ENCODE measurements at regions not wholly inside any gene's neighbourhood (a gene's known extent, or its start where the extent isn't known, plus 50 kb on each side); places are given as distances from the start of the nearest gene placed in this dataset.

DNA sequence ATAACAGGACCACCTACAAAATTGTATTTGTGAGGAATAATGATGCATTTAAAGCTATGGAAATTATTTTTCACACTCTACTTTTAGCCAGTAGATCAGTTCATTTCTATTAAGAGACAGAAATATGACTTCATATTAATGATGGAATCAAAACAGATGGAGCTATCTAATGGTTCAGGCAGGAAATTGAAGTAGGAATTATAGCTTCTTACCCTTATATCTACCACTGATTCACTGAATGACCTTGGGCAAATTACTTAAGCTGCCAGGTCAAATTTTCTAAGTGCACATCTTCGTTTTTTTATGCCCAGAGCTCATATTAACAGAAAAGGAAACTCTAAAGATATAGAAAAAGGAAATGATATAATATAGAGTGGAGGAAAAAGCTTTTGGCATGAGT, 323.1 kb downstream of the PCDH10 start:
- H3K27ac ChIP-seq (ENCODE audit: low read depth, low read length) = no peak overlapping the region
- no peaks in the 10 kb centered on the region for H3K4me1 Mint-ChIP-seq (ENCODE audit: low read depth, unreplicated experiment)
- no peaks in the 10 kb centered on the region for H3K4me1 ChIP-seq (ENCODE audit: insufficient read depth, low read length)
- no peaks in the 10 kb centered on the region for H3K27me3 Mint-ChIP-seq (ENCODE audit: low read depth, unreplicated experiment)
- H3K9me3 Mint-ChIP-seq (ENCODE audit: unreplicated experiment) = no peaks in the 10 kb centered on the region
- no peaks in the 10 kb centered on the region for H4K20me1 ChIP-seq (ENCODE audit: insufficient read depth, low read length)
- no peak overlapping the region for H3K4me2 ChIP-seq (ENCODE audit: low read length)
- H3K27me3 ChIP-seq (ENCODE audit: insufficient read depth, low read length) = no peaks in the 10 kb centered on the region
- H3K4me3 ChIP-seq (ENCODE audit: insufficient read depth, low read depth, low read length) = no peak overlapping the region
- no peaks in the 10 kb centered on the region for H3K79me2 ChIP-seq (ENCODE audit: insufficient read depth, low read length)
- no peak overlapping the region for H3K9ac ChIP-seq (ENCODE audit: low read length)
- no peak overlapping the region for H3K4me3 Mint-ChIP-seq (ENCODE audit: unreplicated experiment)
- TF ChIP-seq EZH2 (IDR thresholded peaks at IDR 0.05; ENCODE audit: insufficient read depth, low read length) = no peak
- TF ChIP-seq, protein P1, sequence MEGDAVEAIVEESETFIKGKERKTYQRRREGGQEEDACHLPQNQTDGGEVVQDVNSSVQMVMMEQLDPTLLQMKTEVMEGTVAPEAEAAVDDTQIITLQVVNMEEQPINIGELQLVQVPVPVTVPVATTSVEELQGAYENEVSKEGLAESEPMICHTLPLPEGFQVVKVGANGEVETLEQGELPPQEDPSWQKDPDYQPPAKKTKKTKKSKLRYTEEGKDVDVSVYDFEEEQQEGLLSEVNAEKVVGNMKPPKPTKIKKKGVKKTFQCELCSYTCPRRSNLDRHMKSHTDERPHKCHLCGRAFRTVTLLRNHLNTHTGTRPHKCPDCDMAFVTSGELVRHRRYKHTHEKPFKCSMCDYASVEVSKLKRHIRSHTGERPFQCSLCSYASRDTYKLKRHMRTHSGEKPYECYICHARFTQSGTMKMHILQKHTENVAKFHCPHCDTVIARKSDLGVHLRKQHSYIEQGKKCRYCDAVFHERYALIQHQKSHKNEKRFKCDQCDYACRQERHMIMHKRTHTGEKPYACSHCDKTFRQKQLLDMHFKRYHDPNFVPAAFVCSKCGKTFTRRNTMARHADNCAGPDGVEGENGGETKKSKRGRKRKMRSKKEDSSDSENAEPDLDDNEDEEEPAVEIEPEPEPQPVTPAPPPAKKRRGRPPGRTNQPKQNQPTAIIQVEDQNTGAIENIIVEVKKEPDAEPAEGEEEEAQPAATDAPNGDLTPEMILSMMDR (IDR thresholded peaks at IDR 0.05; ENCODE audit: insufficient read depth, low read depth, low read length) = no peak
- H3K9me3 ChIP-seq (ENCODE audit: insufficient read depth, low read depth, low read length) = no peaks in the 10 kb centered on the region
- H3K36me3 Mint-ChIP-seq (ENCODE audit: low read depth, unreplicated experiment) = no peaks in the 10 kb centered on the region
- FAIRE-seq = no peak
- H2AFZ ChIP-seq (ENCODE audit: low read depth, low read length) = no peak overlapping the region
- no peak for DNase-seq (ENCODE audit: low read depth)
- H3K27ac Mint-ChIP-seq (ENCODE audit: unreplicated experiment) = no peak overlapping the region
- no peaks in the 10 kb centered on the region for H3K36me3 ChIP-seq (ENCODE audit: insufficient read depth, low read length)

DNA sequence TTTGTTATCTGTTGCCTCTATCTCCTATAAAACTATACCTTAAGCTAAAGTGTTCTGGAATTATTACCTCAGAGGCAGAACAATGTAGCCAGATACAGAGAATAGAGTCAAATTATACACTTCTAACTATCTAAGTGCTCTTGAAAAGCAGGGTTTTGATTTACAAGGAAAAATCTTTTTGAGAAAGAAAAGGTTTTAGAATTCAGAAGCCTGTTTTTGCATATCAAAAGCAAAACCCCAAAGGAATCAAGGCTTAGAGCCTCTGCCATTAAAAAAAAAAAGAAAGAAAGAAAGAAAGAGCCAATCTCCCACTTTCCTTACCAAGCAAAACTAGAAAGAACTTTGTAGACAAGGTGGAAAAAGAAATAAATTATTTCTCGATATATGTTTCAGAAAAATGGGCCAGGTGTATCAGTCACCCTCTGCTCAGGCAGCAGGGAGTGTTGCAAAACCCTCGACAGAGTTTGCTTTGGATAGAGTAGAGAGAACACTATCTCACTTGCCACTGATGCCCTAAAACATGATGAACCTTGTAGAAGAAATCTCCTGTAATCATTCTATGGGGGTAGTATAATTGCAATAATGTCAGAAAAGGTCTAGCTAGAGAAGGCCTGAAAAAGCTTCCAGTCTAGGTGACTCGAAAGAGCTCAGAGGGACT, 318.3 kb downstream of the PCDH10 start:
- FAIRE-seq (no peak), DNase-seq (ENCODE audit: low read depth) (no peak)
- Histone ChIP-seq H3K4me3 (ENCODE audit: insufficient read depth, low read depth, low read length) (no peak overlapping the region), H3K9me3 (ENCODE audit: insufficient read depth, low read depth, low read length) (no peaks in the 10 kb centered on the region), H2AFZ (ENCODE audit: low read depth, low read length) (no peak overlapping the region), H3K4me1 (ENCODE audit: insufficient read depth, low read length) (no peaks in the 10 kb centered on the region), H3K27me3 (ENCODE audit: insufficient read depth, low read length) (no peaks in the 10 kb centered on the region), H3K27ac (ENCODE audit: low read depth, low read length) (no peak overlapping the region), H3K79me2 (ENCODE audit: insufficient read depth, low read length) (no peaks in the 10 kb centered on the region), H4K20me1 (ENCODE audit: insufficient read depth, low read length) (no peaks in the 10 kb centered on the region), H3K4me2 (ENCODE audit: low read length) (no peak overlapping the region), H3K9ac (ENCODE audit: low read length) (no peak overlapping the region), H3K36me3 (ENCODE audit: insufficient read depth, low read length) (no peaks in the 10 kb centered on the region)
- Mint-ChIP-seq H3K4me1 (ENCODE audit: low read depth, unreplicated experiment) (peaks cover 4% of the 10 kb centered on the region), H3K27ac (ENCODE audit: unreplicated experiment) (no peak overlapping the region), H3K9me3 (ENCODE audit: unreplicated experiment) (no peaks in the 10 kb centered on the region), H3K36me3 (ENCODE audit: low read depth, unreplicated experiment) (no peaks in the 10 kb centered on the region), H3K27me3 (ENCODE audit: low read depth, unreplicated experiment) (no peaks in the 10 kb centered on the region), H3K4me3 (ENCODE audit: unreplicated experiment) (no peak overlapping the region)
- no peak for TF ChIP-seq EZH2 (IDR thresholded peaks at IDR 0.05; ENCODE audit: insufficient read depth, low read length)
- TF ChIP-seq, protein P1 (IDR thresholded peaks at IDR 0.05; ENCODE audit: insufficient read depth, low read depth, low read length) = no peak

DNA sequence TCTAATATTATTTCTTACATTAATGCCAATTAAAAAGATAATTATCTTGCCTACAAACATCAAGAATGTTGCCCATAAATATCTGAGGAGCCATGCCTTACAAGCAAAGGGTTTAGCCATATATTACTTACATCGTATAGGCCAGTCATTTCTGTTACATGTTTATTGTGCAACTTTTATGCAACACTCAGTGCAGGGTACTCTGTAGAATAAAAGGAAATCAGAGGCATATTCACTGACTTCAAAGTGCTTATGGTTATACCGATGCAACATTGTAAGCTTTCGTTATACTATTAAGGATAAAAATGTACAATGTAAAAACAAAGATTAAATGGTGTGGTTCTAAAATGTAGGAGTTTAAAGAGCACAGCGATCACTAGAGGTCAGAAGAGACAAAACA, 315.9 kb downstream of the PCDH10 start:
- Histone ChIP-seq H2AFZ (ENCODE audit: low read depth, low read length) (no peak overlapping the region), H3K36me3 (ENCODE audit: insufficient read depth, low read length) (no peaks in the 10 kb centered on the region), H3K9me3 (ENCODE audit: insufficient read depth, low read depth, low read length) (no peaks in the 10 kb centered on the region), H3K27me3 (ENCODE audit: insufficient read depth, low read length) (no peaks in the 10 kb centered on the region), H3K27ac (ENCODE audit: low read depth, low read length) (no peak overlapping the region), H3K79me2 (ENCODE audit: insufficient read depth, low read length) (no peaks in the 10 kb centered on the region), H3K9ac (ENCODE audit: low read length) (no peak overlapping the region), H3K4me3 (ENCODE audit: insufficient read depth, low read depth, low read length) (no peak overlapping the region), H3K4me2 (ENCODE audit: low read length) (no peak overlapping the region), H3K4me1 (ENCODE audit: insufficient read depth, low read length) (no peaks in the 10 kb centered on the region), H4K20me1 (ENCODE audit: insufficient read depth, low read length) (no peaks in the 10 kb centered on the region)
- Mint-ChIP-seq H3K36me3 (ENCODE audit: low read depth, unreplicated experiment) (no peaks in the 10 kb centered on the region), H3K4me1 (ENCODE audit: low read depth, unreplicated experiment) (peaks cover 4% of the 10 kb centered on the region), H3K9me3 (ENCODE audit: unreplicated experiment) (no peaks in the 10 kb centered on the region), H3K27me3 (ENCODE audit: low read depth, unreplicated experiment) (no peaks in the 10 kb centered on the region), H3K4me3 (ENCODE audit: unreplicated experiment) (no peak overlapping the region), H3K27ac (ENCODE audit: unreplicated experiment) (no peak overlapping the region)
- TF ChIP-seq EZH2 (IDR thresholded peaks at IDR 0.05; ENCODE audit: insufficient read depth, low read length) = no peak
- TF ChIP-seq, protein P1 (IDR thresholded peaks at IDR 0.05; ENCODE audit: insufficient read depth, low read depth, low read length) = no peak
- FAIRE-seq (no peak), DNase-seq (ENCODE audit: low read depth) (no peak)
